ENCODE measurements at regions not wholly inside any gene's neighbourhood (a gene's known extent, or its start where the extent isn't known, plus 50 kb on each side); places are given as distances from the start of the nearest gene placed in this dataset.
"Not testable (repeated sequence)": the region's sequence is repeated elsewhere in the genome, so short reads cannot be mapped to it uniquely, and the experiment has no call there.

DNA sequence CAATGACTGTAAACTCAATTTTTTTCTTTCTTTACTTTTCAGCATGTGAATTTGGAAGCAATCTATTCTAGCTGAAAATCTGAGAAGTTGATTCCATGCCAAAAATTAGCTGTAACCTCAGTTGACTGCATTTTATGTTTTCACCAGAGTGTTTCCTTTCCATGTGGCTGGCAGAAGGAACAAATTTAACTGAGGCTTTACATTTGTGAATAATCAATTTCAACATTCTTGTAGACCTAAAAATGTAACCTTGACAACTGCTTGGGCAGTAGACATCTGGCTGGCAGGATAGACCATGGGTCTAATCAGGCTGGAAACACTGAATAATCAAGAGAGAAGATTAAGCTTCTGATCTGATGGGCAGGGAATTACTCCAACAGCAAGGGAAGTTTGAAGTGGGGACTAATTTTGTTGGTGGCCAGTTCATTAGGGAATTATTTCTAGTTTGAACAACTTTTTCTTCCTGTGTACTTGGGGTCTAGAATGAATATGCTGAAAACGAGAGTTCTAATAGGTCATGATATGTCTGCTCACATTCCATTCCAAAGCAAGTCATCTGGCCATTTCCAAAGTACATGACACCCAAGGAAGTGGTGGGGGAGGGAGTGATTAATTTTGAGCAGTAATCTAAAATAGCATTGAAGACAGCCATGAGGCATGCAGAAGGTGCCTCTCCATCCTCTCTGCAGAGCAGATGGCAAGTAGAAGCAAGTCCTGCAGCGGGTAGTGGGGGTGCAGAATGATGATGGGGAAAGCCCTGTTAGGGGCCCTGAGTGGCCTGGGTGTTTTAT is 68.2 kb downstream of the ATP23 start:
- DNase-seq, result no peak

DNA sequence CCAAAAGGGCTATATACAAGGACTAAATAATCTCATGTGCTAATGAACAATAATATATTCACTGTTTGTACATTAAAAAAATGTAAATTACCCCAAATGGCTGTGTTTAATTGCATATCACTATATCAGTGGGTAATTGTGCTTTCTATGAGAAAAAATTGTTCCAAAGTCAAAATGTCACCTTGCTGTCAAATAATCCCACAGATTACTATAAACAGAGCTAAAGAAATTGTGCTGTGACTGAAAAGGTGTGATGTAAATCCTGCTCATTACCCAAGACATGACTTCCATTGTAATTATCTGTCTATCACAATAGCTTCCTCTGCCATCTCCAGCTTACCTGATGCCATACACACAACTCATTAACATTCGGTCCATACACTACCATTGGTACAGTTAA is 70.3 kb downstream of the ATP23 start:
- no peak for DNase-seq

GRCh38 chr12:58022379-58023020 is 81.1 kb downstream of the ATP23 start:
- DNase-seq, result not testable (repeated sequence)

DNA sequence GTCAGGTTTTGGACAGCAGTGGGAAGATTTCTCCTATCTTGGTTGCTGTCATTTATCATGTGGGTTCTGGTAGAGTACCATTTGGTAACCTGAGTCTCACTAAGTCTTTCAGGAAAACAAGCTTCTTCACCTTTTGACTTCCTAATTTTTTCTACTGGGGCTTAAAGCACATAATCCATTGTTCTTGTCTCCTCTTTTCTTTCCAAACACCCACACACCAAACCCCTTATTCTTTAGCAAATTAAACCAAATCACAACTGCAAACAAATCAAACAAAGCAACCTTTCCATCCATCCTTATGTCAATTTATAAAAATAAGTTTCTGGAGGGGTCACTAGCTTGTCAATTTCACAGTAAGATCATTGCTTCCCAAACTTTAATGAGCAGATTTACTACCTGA is 84.1 kb downstream of the ATP23 start:
- DNase-seq, result no peak

DNA sequence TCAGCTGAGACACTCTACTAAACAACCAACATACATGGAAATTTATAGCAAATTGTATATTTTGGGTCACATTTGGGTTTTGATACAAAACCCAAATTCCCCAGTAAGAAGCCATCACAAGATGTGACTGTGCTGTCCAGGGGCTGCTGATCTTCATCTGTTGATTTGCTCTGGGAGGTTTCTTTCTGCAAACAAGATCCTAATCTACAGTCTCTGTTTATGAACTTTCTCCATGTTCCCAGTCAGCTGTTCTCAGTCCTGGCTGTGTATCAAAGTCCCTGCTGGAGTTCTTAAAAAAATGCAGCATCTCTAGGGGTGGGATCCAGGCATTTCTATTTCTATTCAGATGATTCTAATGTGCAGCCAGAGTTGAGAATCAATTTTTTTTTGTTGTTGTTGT is 85.1 kb downstream of the ATP23 start:
- DNase-seq, result no peak

DNA sequence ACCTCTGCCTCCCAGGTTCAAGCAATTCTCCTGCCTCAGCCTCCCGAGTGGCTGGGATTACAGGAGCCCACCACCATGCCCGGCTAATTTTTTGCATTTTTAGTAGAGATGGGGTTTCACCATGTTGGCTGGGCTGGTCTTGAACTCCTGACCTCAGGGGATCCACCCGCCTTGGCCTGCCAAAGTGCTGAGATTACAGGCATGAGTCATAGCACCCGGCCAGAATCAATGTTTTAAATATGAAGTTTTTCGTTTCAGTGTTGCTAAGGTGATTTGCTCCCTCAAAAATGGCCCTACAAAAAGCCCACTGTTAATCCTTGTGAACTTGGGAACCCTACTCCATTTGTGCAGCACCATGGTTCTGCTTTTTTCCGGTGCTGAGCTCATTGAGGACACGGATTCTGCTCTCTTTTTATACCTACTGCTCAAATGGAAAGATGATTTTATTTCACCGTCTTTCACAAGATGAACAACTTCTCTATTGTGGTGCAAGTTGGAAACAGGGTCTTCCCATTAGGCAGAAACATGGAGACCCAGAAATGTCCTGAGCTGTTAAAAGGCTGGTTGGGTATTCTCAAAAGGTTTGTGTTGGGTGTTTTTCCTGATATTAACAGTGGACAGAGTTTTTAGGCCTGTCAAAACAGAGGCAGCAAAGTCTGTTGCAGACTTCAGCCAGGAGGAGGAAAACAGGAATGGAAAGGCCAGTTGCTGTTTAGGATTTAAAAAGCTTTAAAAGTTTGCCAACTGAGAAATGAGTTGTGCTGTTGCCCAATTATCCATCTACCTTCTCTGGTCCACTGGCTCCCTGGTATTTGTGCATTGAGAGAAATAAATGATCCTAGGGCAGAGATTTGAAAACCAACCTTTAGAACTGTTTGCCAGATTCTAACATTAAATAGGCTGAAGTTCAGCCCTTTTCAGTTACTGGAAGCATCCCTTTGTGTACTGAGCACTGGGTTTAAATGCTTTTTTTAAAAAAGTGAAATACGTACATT is 85.8 kb downstream of the ATP23 start:
- no peak for DNase-seq

DNA sequence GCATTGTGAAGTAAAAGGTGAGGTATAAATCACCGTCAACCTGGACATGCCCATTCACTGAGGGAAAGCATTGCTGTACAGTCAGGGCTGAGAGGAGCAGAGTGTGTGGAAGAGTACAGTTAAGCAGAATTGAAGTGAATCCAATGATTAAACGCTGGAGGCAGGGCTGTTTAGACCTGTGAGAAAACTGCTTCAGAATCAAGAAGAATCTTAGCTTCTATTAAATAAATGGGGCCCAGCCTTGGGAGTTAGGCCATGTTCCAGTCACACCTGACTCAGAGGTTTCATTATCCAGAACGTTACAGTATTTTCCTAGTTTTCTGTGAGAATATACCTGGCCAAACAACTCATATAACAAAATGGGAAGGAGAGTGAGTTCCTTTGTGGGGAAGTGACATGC is 86.9 kb downstream of the ATP23 start:
- DNase-seq, result no peak

DNA sequence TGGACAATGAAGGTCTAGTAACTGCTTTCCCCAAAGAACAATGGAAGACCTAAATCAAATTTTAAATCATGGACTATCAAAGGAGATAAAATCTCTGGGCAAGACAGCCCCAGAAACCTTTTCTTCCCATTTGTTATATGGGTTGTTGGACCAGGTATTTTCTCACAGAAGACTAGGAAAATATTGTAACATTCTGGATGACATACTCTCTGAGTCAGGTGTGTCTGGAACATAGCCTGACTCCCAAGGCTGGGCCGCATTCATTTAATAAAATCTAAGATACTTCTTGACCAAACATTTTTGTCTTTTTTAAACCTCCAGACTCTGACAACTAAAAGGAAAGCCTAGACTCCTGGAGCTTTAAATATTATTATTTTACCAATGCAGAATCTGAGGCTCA is 87.9 kb downstream of the ATP23 start:
- no peak for DNase-seq

GRCh38 chr12:58030566-58031279 is 89.4 kb downstream of the ATP23 start:
- no peak for DNase-seq

GRCh38 chr12:58032156-58032555 is 90.8 kb downstream of the ATP23 start:
- DNase-seq, result no peak

- no peak for DNase-seq
Observed at GRCh38 chr12:58033831-58034230, 92.5 kb downstream of the ATP23 start.

- DNase-seq, result no peak
Observed at GRCh38 chr12:58034311-58034710, 92.9 kb downstream of the ATP23 start.

DNA sequence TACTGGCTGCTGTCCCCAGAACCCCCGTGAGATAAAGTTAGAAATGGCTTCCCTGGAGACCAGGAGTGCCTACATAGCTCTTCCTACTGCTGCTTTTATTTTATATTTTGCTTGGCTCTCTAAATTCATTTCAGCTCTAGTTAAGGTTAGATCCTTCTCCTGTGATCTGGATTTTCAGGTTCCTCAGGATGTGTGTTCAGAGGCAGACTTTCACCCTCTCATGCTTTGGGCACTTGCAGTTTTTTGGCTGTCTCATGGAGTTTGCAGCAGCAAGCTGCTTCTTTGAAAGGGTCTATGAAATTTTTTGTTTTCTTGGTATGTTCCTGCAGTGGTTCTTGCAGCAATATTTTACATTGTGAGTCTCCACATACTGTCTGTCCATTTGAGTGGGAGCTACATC is 93.3 kb downstream of the ATP23 start:
- DNase-seq, result no peak

GRCh38 chr12:58041441-58041840 is 100.1 kb downstream of the ATP23 start:
- no peak for DNase-seq

- no peak for DNase-seq
Observed at GRCh38 chr12:58044966-58045365, 103.6 kb downstream of the ATP23 start.

DNA sequence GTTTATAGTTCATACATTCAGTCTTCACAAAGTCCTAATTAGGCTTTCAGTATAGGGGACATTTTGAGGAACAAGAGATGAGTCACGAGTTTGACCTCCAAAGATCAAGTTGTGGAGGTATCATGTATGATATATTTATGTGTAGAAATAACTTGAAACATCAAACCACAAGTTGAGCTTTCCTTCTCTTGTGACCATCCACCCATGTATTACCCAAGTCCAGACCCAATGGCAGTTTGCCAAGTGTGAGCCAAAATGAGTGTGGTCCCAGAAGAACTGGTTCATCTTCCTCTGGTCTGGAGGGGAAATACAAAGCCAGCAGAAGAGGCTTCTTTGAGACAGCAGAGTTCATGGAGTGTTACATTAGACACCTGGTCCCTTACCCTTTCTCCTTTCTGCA is 104.9 kb downstream of the ATP23 start:
- DNase-seq, result no peak

- no peak for DNase-seq
Observed at GRCh38 chr12:58051378-58051777, 110.0 kb downstream of the ATP23 start.

- no peak for DNase-seq
Observed at GRCh38 chr12:58064666-58065065, 123.3 kb downstream of the ATP23 start.

DNA sequence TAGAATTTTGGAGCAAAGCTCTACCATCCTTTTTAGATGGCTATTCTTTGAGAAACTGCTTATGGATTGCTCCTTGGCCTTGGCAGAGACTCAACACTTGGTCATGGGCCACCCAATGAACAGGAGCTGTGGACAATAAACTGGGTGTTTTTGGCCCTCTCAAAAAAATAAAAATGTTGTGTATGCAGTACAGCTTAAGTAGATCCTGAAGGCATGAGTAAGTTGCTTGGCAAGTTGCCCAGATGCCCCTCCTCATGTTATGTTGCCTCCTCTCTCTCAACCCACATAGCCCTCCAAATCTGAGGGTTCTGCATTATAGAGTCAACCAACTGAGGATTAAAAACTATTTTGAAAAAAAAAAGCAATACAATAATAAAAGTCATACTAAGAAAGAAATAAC is 124.9 kb downstream of the ATP23 start:
- no peak for DNase-seq

GRCh38 chr12:58067610-58068387 is 126.4 kb downstream of the ATP23 start:
- no peak for DNase-seq

DNA sequence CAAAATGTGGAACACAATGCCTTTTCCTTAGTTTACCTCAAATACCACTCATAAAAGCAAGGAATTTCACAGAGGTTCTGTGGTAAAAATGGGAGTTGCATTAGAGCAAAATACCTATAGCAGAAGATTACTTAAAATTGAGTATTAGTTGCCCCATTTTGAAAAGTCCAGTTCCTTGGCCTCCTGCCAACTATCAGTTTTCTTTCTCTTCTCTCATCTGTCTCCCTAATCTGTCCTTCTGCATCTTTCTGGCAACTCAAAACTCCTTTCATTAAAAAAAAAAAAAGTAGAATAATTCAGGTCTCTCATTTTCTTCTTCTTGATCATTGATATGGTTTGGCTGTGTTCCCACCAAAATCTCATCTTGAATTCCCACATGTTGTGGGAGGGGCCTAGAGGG is 127.3 kb downstream of the ATP23 start:
- no peak for DNase-seq

All from activated T-cell treated with anti-CD3 and anti-CD28 coated beads, Interleukin-2, amount 50 U/mL, for 48 hours (primary cell).